ENCODE measurements at regions not wholly inside any gene's neighbourhood (a gene's known extent, or its start where the extent isn't known, plus 50 kb on each side); places are given as distances from the start of the nearest gene placed in this dataset.

DNA sequence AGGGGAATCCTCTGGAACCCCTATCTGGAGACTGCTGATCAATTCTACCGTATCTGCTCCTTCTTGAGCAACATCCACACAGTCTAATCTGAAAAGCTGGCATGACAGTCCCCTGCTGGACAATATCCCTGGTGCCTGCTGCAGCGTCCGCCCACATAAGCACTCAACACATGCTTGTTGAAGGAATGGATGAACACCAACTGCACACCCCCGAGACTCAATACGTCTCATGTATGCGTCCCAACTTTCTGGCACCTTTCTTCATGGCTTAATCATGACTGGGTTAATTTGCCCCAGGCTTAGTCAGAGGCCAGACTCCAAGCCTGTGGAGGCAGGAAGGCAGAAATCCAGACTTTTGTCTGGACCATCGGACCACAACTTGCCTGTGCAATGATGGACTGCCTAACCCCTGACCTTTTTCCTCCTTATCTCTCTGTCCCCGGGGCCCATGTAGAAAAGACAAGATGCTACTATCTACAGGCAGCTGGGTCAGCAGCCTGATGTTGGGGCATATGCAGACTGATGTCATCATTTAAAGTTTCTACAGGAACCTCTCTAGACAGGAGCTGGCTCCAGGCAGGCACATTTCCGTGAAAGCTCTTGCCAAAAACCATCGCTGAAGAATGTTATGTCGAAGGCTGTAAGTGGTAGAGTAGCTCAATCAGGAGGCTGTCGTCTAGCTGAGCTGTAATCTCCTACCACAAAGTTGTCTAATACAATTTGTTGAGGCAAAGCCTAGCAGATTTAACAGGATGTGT, 114.1 kb upstream of the TPM1 start:
- no peak overlapping the region for H3K4me3 ChIP-seq (ENCODE audit: low read length)
- H3K9me3 ChIP-seq (ENCODE audit: low read depth, low read length): no peaks in the 10 kb centered on the region
- peaks cover 14% of the 10 kb centered on the region for H3K4me1 ChIP-seq (ENCODE audit: insufficient read depth, low read length)
- H3K27me3 ChIP-seq (ENCODE audit: insufficient read depth, low read length): no peaks in the 10 kb centered on the region

DNA sequence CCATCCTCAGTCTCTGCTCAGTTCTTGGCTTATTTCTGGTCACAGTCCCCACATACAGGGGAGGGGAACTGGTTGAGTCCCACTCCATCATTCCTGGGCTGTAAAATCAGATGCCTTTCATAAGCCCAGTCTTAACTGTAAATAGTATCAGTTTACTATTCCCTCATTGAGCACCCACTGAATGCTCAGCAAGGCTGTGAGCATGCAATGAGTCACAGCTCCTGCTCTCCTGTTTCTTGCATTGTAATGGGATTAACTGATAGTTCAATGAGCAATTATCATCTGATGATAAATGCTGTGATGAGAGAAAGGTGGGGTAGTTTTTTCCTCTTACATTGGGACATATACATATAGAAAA, 113.6 kb upstream of the TPM1 start:
- Histone ChIP-seq H3K9me3 (ENCODE audit: low read depth, low read length) (no peaks in the 10 kb centered on the region), H3K4me3 (ENCODE audit: low read length) (no peak overlapping the region), H3K27me3 (ENCODE audit: insufficient read depth, low read length) (no peaks in the 10 kb centered on the region)

DNA sequence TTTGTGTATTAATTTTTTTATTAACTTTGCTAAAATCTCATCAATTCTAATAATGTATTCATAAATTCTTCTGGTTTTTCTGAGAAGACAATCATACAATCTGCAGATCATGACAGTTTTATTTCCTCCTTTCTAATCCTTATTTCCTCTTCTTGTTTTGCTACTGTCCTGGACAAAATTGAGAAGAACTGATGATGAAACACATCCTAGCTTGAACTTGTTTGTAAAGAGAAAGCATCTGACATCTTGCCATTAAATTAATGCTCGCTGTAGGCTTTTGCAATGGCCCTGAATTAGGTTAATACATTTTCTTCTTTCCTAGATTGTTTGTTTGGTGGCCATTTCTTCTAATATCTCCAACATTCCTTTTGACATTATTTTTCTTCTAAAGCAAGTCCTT, 110.9 kb upstream of the TPM1 start:
- H3K27me3 ChIP-seq (ENCODE audit: insufficient read depth, low read length): no peaks in the 10 kb centered on the region
- no peaks in the 10 kb centered on the region for H3K9me3 ChIP-seq (ENCODE audit: low read depth, low read length)
- peaks cover 16% of the 10 kb centered on the region for H3K4me1 ChIP-seq (ENCODE audit: insufficient read depth, low read length)
- H3K4me3 ChIP-seq (ENCODE audit: low read length): no peak overlapping the region

More for the DNA sequence above, 113.6 kb upstream of the TPM1 start:
- peaks cover 16% of the 10 kb centered on the region for H3K4me1 ChIP-seq (ENCODE audit: insufficient read depth, low read length)

DNA sequence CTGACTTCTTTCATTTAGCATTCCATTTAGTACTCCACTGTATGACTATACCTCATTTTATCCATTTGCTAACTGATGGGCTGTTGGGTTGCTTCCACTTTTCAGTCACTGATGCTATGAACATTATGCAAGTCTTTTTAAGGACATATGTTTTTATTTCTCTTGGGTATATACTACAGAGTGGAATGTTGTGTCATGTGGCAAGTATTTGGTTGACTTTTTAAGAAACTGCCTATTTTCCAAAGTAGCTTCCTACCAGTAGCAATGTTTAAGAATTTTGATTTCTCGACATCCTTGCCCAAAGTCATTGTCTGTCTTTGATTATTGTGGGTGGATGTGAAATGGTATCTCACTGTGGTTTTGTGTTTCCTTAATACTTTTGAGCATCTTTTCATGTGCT, 110.1 kb upstream of the TPM1 start:
- no peaks in the 10 kb centered on the region for H3K9me3 ChIP-seq (ENCODE audit: low read depth, low read length)

DNA sequence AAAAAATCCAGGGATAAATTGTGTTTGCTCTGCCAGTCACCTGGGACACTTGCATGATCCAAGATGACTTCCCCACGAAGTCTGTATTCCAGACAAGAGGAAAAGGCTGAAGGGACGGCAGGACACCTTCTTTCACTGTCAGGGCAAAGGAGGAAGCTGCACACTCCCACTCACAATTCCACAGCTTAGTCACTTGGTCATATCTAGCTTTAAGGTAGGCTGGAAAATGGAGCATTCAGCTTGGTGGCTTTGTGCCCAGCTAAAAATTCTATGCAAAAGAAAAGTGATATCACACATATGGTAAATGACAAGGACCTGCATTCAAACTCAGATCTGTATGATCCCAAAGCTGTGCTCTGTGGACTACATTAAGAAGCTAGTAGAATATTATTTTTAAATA, 109.2 kb upstream of the TPM1 start:
- no peak overlapping the region for H3K4me3 ChIP-seq (ENCODE audit: low read length)

More for the DNA sequence above, 110.1 kb upstream of the TPM1 start:
- Histone ChIP-seq H3K27me3 (ENCODE audit: insufficient read depth, low read length) (no peaks in the 10 kb centered on the region), H3K4me3 (ENCODE audit: low read length) (no peak overlapping the region), H3K4me1 (ENCODE audit: insufficient read depth, low read length) (peaks cover 16% of the 10 kb centered on the region)

DNA sequence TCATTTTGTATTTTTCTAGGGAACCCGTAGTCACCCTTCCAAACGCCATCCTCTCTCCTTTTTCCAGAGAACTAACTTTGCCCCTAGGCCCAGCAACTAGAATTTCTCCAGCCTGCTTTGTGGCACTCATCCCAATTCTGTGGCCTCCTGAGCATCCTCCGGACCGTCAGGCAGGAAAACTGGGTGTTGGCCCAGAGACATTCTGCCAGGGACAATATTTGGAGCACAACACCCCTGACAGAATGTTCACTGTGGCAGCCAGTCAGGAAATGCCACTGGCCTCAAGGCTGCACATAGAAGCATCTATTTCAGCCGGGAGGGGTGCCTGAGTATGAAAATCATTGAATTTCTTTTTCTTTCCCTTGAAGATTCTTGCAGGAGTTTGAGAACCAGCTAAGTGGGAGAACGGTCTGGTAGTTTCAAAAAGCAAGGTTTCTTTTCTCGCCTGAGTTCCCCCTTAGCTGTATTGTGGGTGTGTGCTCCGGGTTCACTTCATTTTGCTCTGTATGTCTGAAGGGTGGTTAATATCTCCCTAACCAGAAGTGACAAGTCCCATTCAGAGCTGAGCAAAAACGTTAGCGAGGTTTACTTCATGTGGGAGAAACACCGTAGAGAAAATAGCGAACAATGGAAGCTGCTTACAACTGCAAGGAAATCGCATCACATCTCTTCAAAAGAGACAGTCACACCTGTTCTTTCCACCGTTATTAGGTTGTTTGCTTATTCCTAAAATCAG, 108.1 kb upstream of the TPM1 start:
- Histone ChIP-seq H3K4me1 (ENCODE audit: insufficient read depth, low read length) (peaks cover 23% of the 10 kb centered on the region), H3K27me3 (ENCODE audit: insufficient read depth, low read length) (no peaks in the 10 kb centered on the region), H3K4me3 (ENCODE audit: low read length) (no peak overlapping the region), H3K9me3 (ENCODE audit: low read depth, low read length) (no peaks in the 10 kb centered on the region)

More for the DNA sequence above, 109.2 kb upstream of the TPM1 start:
- Histone ChIP-seq H3K27me3 (ENCODE audit: insufficient read depth, low read length) (no peaks in the 10 kb centered on the region), H3K9me3 (ENCODE audit: low read depth, low read length) (no peaks in the 10 kb centered on the region), H3K4me1 (ENCODE audit: insufficient read depth, low read length) (peaks cover 18% of the 10 kb centered on the region)

DNA sequence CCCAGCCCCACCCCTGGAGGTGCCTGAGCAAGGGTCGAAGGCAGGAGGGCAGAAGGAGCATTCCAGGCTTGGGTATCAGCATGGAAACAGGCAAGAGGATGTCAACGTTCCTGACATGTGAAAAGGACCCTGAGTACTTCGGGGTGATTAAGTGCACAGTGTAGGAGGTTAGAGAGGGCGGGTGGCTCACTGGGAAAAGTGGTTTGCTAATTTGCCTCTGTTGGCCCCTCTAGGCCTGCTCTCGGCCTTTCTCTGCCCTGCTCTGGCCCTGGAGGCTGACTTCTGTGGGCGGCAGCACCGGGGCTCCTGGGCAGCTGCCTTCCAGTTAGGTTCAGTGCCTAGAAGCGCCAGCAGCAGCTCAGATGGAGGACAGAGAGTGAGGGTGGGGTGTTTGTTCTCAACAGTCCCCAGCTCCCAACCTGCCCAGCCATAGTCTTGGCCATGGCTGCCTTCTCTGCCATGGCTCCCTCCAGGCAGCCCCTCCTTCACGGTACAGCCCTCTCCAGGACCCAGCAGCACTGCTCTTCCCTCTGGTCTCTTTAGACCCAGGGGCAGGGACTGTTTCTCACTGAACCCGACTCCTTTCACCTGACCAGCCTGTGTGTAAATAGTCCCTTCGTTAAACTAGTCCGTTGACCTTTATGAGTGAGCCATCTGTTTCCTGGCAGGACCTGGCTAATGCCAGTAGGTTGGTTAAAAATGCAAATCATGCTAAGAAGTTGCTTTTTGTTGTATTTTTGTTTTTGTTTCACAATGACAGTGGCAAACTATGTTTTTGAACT, 107.1 kb upstream of the TPM1 start:
- Histone ChIP-seq H3K4me1 (ENCODE audit: insufficient read depth, low read length) (peaks cover 28% of the 10 kb centered on the region), H3K4me3 (ENCODE audit: low read length) (no peak overlapping the region), H3K27me3 (ENCODE audit: insufficient read depth, low read length) (no peaks in the 10 kb centered on the region), H3K9me3 (ENCODE audit: low read depth, low read length) (no peaks in the 10 kb centered on the region)

DNA sequence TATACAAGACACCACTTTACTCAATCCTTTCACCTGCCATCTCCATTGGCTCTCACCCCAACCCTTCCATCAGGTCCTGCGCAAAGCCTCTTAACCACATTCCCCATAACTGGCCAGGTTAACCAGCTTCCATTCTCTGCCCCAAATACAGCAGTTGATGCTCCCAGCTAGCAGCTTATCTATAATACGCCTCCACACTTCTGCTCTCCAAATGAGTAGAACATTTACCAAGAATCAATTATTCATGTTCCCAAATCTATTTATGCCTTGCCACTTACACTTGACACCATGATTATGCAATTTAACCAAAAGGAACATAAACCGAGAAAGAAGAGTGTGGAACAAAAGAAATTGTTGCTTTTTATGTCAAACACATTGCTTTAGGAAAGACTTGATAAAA, 103.7 kb upstream of the TPM1 start:
- peaks cover 23% of the 10 kb centered on the region for H3K4me1 ChIP-seq (ENCODE audit: insufficient read depth, low read length)
- H3K9me3 ChIP-seq (ENCODE audit: low read depth, low read length): no peaks in the 10 kb centered on the region
- H3K4me3 ChIP-seq (ENCODE audit: low read length): no peak overlapping the region
- H3K27me3 ChIP-seq (ENCODE audit: insufficient read depth, low read length): no peaks in the 10 kb centered on the region

DNA sequence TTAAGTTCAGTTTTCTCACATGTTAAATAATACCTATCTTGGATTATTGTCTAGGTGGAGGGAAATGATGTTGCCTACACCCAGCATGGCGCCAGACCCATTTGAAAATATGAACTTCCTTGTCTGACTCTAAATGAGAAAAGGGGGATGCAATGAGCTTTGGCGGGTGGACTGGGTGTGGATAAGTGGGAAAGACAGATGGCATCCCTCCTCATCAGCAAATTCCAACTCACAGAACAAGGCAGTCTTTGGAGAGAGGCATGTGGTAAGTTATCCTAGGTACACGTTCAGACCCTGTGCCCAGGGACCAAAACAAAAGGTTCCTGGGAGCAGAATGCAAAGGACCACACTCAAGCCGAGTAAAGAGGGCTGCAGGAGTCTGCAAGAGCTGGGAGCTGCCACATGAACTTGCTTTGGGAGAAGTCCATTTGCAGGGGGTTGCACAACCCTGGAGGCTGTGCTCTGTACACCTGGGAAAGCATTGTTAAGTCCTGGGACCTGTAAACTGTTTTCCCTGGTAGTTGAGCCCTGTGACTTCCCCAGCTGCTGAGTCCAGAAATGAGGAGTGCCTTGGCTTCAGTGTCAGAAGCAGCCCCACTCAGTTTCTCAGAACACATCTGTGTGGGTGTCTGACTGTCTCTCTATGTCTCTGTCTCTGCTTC, 102.3 kb upstream of the TPM1 start:
- Histone ChIP-seq H3K4me3 (ENCODE audit: low read length) (no peak overlapping the region), H3K4me1 (ENCODE audit: insufficient read depth, low read length) (peaks cover 23% of the 10 kb centered on the region), H3K9me3 (ENCODE audit: low read depth, low read length) (no peaks in the 10 kb centered on the region), H3K27me3 (ENCODE audit: insufficient read depth, low read length) (no peaks in the 10 kb centered on the region)

DNA sequence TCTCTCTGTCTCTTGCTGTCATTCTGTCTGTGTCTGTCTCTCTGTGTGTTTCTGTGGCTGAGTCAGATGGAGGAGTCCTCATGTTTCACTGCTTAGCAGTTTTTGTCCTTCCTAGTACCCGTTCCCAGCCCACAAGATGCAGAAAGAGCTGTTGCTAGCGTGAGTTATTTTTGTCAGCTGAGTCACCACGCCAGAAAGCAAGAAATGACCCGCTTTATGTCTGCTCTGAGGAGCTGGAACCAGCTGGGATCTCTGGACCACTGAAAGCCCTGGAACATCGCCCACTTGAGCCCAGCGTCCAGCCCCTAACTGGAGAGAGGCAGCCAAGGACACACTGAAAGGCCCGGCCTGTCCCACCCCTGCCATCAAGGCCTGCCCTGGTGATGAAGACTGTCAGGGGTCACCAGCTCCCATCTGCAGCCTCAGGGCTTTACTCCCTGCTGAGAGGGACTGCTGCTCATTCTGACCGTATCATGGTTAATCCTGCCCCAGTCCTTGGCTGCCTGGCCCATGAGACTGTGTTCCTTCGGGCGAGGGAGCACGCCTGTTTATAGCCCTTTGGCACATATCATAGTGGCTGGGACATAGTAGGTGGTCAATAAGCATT, 101.7 kb upstream of the TPM1 start:
- no peaks in the 10 kb centered on the region for H3K9me3 ChIP-seq (ENCODE audit: low read depth, low read length)
- no peaks in the 10 kb centered on the region for H3K27me3 ChIP-seq (ENCODE audit: insufficient read depth, low read length)
- peaks cover 27% of the 10 kb centered on the region for H3K4me1 ChIP-seq (ENCODE audit: insufficient read depth, low read length)
- no peak overlapping the region for H3K4me3 ChIP-seq (ENCODE audit: low read length)

DNA sequence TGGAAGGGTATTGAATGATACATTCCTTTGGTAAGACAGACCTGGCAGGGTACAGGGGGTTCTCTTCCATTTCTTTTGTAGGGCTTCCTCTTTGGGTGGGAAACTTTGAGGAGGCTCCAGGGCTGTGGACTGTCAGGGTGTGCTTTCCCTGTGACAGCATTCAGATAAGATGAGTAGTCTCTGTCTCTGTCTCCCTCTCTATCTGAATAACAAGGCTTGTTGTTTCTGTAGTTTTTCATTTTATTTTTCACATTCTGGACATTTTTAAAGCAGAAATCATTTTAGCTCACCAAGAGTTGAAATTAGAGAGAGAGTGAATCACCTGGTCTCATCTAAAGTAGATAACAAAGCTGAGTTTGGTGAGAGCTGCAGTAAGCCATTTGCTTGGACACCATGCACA, 100.8 kb upstream of the TPM1 start:
- no peaks in the 10 kb centered on the region for H3K27me3 ChIP-seq (ENCODE audit: insufficient read depth, low read length)
- H3K9me3 ChIP-seq (ENCODE audit: low read depth, low read length): no peaks in the 10 kb centered on the region
- peaks cover 27% of the 10 kb centered on the region for H3K4me1 ChIP-seq (ENCODE audit: insufficient read depth, low read length)
- no peak overlapping the region for H3K4me3 ChIP-seq (ENCODE audit: low read length)

DNA sequence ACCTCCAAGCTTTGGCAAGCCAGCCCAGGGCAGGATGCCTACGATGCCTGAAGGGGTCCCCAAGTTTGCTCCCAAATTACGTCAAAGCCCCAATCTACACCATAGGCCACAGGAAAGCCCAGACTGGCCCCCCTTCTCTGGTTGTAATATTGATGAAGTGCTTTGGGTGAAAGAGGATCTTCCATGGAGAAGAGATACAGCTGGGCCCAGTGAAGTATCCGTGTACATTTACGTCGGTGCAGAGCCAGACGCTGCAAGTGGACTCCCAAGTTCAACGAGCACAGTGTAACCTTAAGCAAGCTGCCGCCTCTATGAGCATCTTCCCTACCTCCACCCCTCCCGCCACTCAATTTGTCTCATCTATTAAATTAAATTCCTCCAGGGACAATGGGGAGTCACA, 100.1 kb upstream of the TPM1 start:
- Histone ChIP-seq H3K4me1 (ENCODE audit: insufficient read depth, low read length) (peaks cover 27% of the 10 kb centered on the region), H3K9me3 (ENCODE audit: low read depth, low read length) (no peaks in the 10 kb centered on the region), H3K27me3 (ENCODE audit: insufficient read depth, low read length) (no peaks in the 10 kb centered on the region), H3K4me3 (ENCODE audit: low read length) (no peak overlapping the region)

DNA sequence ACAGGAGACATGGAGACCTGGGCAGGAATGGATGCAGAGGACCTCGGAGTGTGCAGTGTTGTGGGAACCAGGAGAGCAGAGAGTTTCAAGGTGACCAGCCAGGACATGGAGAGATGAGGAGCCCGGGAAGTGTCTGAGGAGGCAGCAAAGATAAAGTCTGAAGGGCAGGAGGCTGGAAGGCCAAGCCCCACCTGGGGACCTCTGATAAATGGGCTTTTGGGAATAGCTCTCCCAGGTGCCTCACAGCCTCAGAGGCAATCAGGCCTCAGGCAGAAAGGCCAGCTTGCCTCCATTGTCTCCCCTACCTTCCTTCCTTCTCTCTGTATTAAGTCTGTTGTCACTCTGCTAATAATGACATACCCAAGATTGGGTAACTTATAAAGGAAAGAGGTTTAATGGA, 97.5 kb upstream of the TPM1 start:
- Histone ChIP-seq H3K9me3 (ENCODE audit: low read depth, low read length) (no peaks in the 10 kb centered on the region), H3K4me1 (ENCODE audit: insufficient read depth, low read length) (peaks cover 19% of the 10 kb centered on the region), H3K27me3 (ENCODE audit: insufficient read depth, low read length) (no peaks in the 10 kb centered on the region), H3K4me3 (ENCODE audit: low read length) (no peak overlapping the region)

DNA sequence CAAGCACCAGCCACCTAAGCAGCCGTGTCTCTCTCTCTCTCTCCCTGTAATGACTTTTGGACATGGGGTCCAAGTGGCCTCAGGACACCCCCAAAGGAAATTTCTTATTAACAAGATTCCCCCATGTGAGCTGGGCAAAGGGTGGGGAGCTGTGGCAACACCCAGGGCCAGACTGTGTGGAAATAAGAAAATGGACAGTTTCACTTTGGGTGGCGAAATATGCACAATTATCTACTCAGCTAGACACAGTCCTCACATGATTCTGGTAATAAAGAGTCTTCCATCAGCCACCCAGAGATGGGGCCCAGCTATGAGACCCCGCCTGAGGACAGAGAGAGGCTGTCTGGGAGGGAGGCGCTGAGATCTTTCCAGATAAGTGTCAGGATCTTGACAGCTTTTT, 96.8 kb upstream of the TPM1 start:
- Histone ChIP-seq H3K4me3 (ENCODE audit: low read length) (no peak overlapping the region), H3K4me1 (ENCODE audit: insufficient read depth, low read length) (peaks cover 12% of the 10 kb centered on the region), H3K9me3 (ENCODE audit: low read depth, low read length) (no peaks in the 10 kb centered on the region), H3K27me3 (ENCODE audit: insufficient read depth, low read length) (no peaks in the 10 kb centered on the region)

All from mononuclear cell (primary cell).